Keratinocyte (primary cell): ENCODE measurements at regions not wholly inside any gene's neighbourhood (a gene's known extent, or its start where the extent isn't known, plus 50 kb on each side); places are given as distances from the start of the nearest gene placed in this dataset.

Source experiments
- DNase-seq: peaks from one replicate; pipeline ENCODE4 v3.0.0-alpha.2; 2011; ENCODE audit warnings: low read depth, missing footprints, low spot score
- FAIRE-seq: peaks from 2 replicates; lab custom pipeline; 2011; peaks lifted over from hg19 to GRCh38; lab: Jason Lieb, UNC
- H2AFZ ChIP-seq: 2 replicates; pipeline ENCODE4 v1.6.0; 2012; ENCODE audit warnings: low read length, control low read depth, inconsistent platforms; ENCODE audit not compliant: control insufficient read depth
- H3K27ac ChIP-seq: 2 replicates; pipeline ENCODE4 v1.5.1; 2011; ENCODE audit warnings: low read length; ENCODE audit not compliant: control insufficient read depth, insufficient read depth
- H3K27me3 ChIP-seq: 3 replicates; pipeline ENCODE4 v1.6.0; 2011; ENCODE audit warnings: low read length; ENCODE audit not compliant: control insufficient read depth, insufficient read depth; ENCODE audit errors: extremely low read depth
- H3K36me3 ChIP-seq, 2 experiments: 2 replicates in 1 of 2; 3 replicates in 1 of 2; pipeline ENCODE4 v1.5.1; 2011; ENCODE audit warnings: low read length in 2 of 2, mild to moderate bottlenecking in 1 of 2; ENCODE audit not compliant: control insufficient read depth in 2 of 2, insufficient read depth in 2 of 2; ENCODE audit errors: extremely low read depth in 1 of 2
- H3K4me1 ChIP-seq: 3 replicates; pipeline ENCODE4 v1.5.1; 2011; ENCODE audit warnings: low read length; ENCODE audit not compliant: control insufficient read depth, insufficient read depth; ENCODE audit errors: extremely low read depth
- H3K4me2 ChIP-seq: 3 replicates; pipeline ENCODE4 v1.6.0; 2011; ENCODE audit warnings: low read depth, low read length; ENCODE audit not compliant: control insufficient read depth, insufficient read depth; ENCODE audit errors: extremely low read depth
- H3K4me3 ChIP-seq, 3 experiments: fragments of 200-600 bp in 1 of 3; sonication (generic) in 1 of 3; 2 replicates in 2 of 3; 3 replicates in 1 of 3; pipeline ENCODE4 v1.5.1; 2011 to 2016; ENCODE audit warnings: low read length in 3 of 3, mild to moderate bottlenecking in 3 of 3, control low read depth in 2 of 3, inconsistent platforms in 1 of 3, low read depth in 1 of 3, mixed read lengths in 1 of 3, mixed run types in 1 of 3, moderate library complexity in 1 of 3; ENCODE audit not compliant: control insufficient read depth in 2 of 3, insufficient read depth in 2 of 3; ENCODE audit errors: extremely low read depth in 1 of 3
- H3K79me2 ChIP-seq: 2 replicates; pipeline ENCODE4 v1.6.0; 2012; ENCODE audit warnings: low read length; ENCODE audit not compliant: control insufficient read depth, insufficient read depth
- H3K9ac ChIP-seq: 3 replicates; pipeline ENCODE4 v1.6.0; 2011; ENCODE audit warnings: low read length; ENCODE audit not compliant: control insufficient read depth, insufficient read depth; ENCODE audit errors: extremely low read depth
- H3K9me1 ChIP-seq: 3 replicates; pipeline ENCODE4 v1.6.0; 2011; ENCODE audit warnings: low read length; ENCODE audit not compliant: control insufficient read depth, insufficient read depth; ENCODE audit errors: extremely low read depth
- H3K9me3 ChIP-seq: 2 replicates; pipeline ENCODE4 v1.5.1; 2012; ENCODE audit warnings: low read depth, low read length; ENCODE audit not compliant: control insufficient read depth
- H4K20me1 ChIP-seq: 3 replicates; pipeline ENCODE4 v1.6.0; 2011; ENCODE audit warnings: low read length; ENCODE audit not compliant: control insufficient read depth, insufficient read depth; ENCODE audit errors: extremely low read depth
- EZH2 ChIP-seq: IDR thresholded peaks from one replicate; pipeline ENCODE4 v1.6.1; 2012; ENCODE audit warnings: inconsistent platforms, mild to moderate bottlenecking, low read length, moderate library complexity
- dilution Hi-C: fragments of 300-500 bp; cut with MboI; formaldehyde crosslinking; loops from one replicate; pipeline ENCODE4 v1.7.0; 2020; ENCODE audit warnings: low sequenced_read_pairs; ENCODE audit not compliant: extremely low pct_ligation_motif_present
- TF ChIP-seq, protein P1 (sequence below), 3 experiments: IDR thresholded peaks in 1 of 3; conservative IDR thresholded peaks in 1 of 3; optimal IDR thresholded peaks in 1 of 3; 2 replicates in 2 of 3; 3 replicates in 1 of 3; pipeline versions ENCODE3 to v1.5.1; 2011; ENCODE audit warnings: low read length in 3 of 3, mild to moderate bottlenecking in 3 of 3, moderate library complexity in 2 of 3, control low read depth in 1 of 3, inconsistent platforms in 1 of 3; ENCODE audit not compliant: insufficient read depth in 2 of 3; ENCODE audit errors: extremely low read depth in 1 of 3

DNA sequence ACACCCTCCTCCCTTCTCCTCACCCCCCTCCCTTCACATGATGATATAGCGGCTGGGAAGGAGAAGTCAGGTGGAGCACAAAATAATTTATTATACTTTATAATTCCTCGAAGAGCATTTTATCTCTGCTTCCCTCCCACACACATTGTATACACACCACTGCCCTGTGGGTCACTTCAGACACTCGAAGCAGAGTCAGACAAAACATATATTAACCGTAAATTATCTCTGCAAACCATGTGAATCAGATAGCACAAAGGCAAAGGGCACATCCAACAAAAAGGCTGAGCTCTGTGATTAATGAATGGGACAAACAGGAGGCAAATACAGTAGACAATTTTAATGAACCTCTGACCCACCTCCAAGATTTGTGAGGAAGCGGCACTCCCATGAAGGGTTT is 450.7 kb downstream of the GALC start:
- no peaks in the 10 kb centered on the region for H3K9me1 ChIP-seq
- H4K20me1 ChIP-seq, result no peaks in the 10 kb centered on the region
- H3K4me1 ChIP-seq, result no peaks in the 10 kb centered on the region
- H3K4me3 ChIP-seq, result no peak overlapping the region
- TF ChIP-seq, protein P1, sequence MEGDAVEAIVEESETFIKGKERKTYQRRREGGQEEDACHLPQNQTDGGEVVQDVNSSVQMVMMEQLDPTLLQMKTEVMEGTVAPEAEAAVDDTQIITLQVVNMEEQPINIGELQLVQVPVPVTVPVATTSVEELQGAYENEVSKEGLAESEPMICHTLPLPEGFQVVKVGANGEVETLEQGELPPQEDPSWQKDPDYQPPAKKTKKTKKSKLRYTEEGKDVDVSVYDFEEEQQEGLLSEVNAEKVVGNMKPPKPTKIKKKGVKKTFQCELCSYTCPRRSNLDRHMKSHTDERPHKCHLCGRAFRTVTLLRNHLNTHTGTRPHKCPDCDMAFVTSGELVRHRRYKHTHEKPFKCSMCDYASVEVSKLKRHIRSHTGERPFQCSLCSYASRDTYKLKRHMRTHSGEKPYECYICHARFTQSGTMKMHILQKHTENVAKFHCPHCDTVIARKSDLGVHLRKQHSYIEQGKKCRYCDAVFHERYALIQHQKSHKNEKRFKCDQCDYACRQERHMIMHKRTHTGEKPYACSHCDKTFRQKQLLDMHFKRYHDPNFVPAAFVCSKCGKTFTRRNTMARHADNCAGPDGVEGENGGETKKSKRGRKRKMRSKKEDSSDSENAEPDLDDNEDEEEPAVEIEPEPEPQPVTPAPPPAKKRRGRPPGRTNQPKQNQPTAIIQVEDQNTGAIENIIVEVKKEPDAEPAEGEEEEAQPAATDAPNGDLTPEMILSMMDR (optimal IDR thresholded peaks at IDR 0.05 in 1 of 3, IDR thresholded peaks at IDR 0.05 in 1 of 3, conservative IDR thresholded peaks at IDR 0.05 in 1 of 3; ENCODE audit: extremely low read depth in 1 of 3, insufficient read depth in 2 of 3, low read length in 3 of 3), result no peak
- no peak for TF ChIP-seq EZH2
- no peak overlapping the region for H3K4me2 ChIP-seq
- FAIRE-seq, result no peak
- no peaks in the 10 kb centered on the region for H3K79me2 ChIP-seq
- H3K9ac ChIP-seq, result no peak overlapping the region
- dilution Hi-C loops, result no loop called here
- H3K27ac ChIP-seq, result no peak overlapping the region
- no peaks in the 10 kb centered on the region for H3K36me3 ChIP-seq
- H3K9me3 ChIP-seq, result no peaks in the 10 kb centered on the region
- no peak overlapping the region for H2AFZ ChIP-seq
- no peaks in the 10 kb centered on the region for H3K27me3 ChIP-seq
- no peak for DNase-seq

DNA sequence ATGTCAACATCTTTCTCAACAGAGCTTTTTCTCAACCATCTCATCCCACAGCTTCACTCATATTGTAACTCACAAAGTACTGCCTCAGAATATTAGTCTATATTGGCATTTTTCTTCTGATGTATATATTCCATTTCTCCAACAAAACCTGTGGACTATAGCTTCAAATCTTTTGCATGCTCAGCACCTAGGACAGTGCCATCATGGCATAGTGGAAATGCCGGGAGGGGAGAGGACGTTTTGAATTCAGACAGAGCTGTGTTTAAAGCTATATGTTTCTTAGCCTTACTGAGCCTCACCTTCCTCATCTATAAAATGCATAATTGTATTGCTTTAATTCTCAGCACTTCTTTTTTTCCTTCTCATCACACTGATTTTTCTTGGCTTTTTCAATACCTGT is 452.6 kb downstream of the GALC start:
- dilution Hi-C loops, result no loop called here
- no peak for TF ChIP-seq EZH2
- TF ChIP-seq, protein P1 (optimal IDR thresholded peaks at IDR 0.05 in 1 of 3, IDR thresholded peaks at IDR 0.05 in 1 of 3, conservative IDR thresholded peaks at IDR 0.05 in 1 of 3; ENCODE audit: extremely low read depth in 1 of 3, insufficient read depth in 2 of 3, low read length in 3 of 3), result no peak
- no peak for FAIRE-seq

More for the DNA sequence above, 452.6 kb downstream of the GALC start:
- Histone ChIP-seq H3K9me3 (no peaks in the 10 kb centered on the region), H3K79me2 (no peaks in the 10 kb centered on the region), H3K9me1 (no peaks in the 10 kb centered on the region), H3K9ac (no peak overlapping the region), H2AFZ (no peak overlapping the region), H3K4me2 (no peak overlapping the region), H3K27ac (no peak overlapping the region), H3K27me3 (no peaks in the 10 kb centered on the region), H3K4me1 (no peaks in the 10 kb centered on the region), H3K36me3 (no peaks in the 10 kb centered on the region), H3K4me3 (no peak overlapping the region), H4K20me1 (no peaks in the 10 kb centered on the region)
- DNase-seq, result no peak
